H9 (cell line): ENCODE measurements at regions not wholly inside any gene's neighbourhood (a gene's known extent, or its start where the extent isn't known, plus 50 kb on each side); places are given as distances from the start of the nearest gene placed in this dataset.

ENCODE experiments used
- DNase-seq: peaks from one replicate; pipeline ENCODE4 v3.0.0-alpha.2; 2017
- H2AFZ ChIP-seq: one replicate; pipeline ENCODE4 v1.6.1; 2013; ENCODE audit warnings: mild to moderate bottlenecking, low read length, control low read depth, moderate library complexity
- H2AK5ac ChIP-seq: 2 replicates; pipeline ENCODE4 v1.6.1; 2013; ENCODE audit warnings: low read length, control low read depth, mixed read lengths; ENCODE audit not compliant: insufficient read length
- H2BK120ac ChIP-seq: one replicate; pipeline ENCODE4 v1.6.1; 2013; ENCODE audit warnings: low read depth, mild to moderate bottlenecking, low read length, control low read depth, inconsistent platforms; ENCODE audit not compliant: poor library complexity, severe bottlenecking
- H2BK12ac ChIP-seq: 2 replicates; pipeline ENCODE4 v1.6.1; 2013; ENCODE audit warnings: low read length, control low read depth, mixed read lengths, low read depth; ENCODE audit not compliant: insufficient read length
- H2BK15ac ChIP-seq: 2 replicates; pipeline ENCODE4 v1.6.1; 2013; ENCODE audit warnings: low read depth, low read length, control low read depth
- H2BK20ac ChIP-seq: one replicate; pipeline ENCODE4 v1.6.1; 2013; ENCODE audit warnings: low read depth, mild to moderate bottlenecking, low read length, control low read depth, inconsistent platforms; ENCODE audit not compliant: poor library complexity, severe bottlenecking
- H2BK5ac ChIP-seq: 2 replicates; pipeline ENCODE4 v1.6.1; 2013; ENCODE audit warnings: low read length, control low read depth, mixed read lengths; ENCODE audit not compliant: insufficient read length
- H3K14ac ChIP-seq: 2 replicates; pipeline ENCODE4 v1.6.1; 2013; ENCODE audit warnings: low read length, control low read depth; ENCODE audit not compliant: insufficient read depth
- H3K18ac ChIP-seq: 2 replicates; pipeline ENCODE4 v1.6.1; 2013; ENCODE audit warnings: low read depth, mild to moderate bottlenecking, mixed read lengths, low read length, control low read depth; ENCODE audit not compliant: insufficient read length
- H3K23ac ChIP-seq: 2 replicates; pipeline ENCODE4 v1.6.1; 2013; ENCODE audit warnings: low read length, control low read depth, mixed read lengths, low read depth; ENCODE audit not compliant: insufficient read length
- H3K23me2 ChIP-seq: 2 replicates; pipeline ENCODE4 v1.6.1; 2013; ENCODE audit warnings: low read depth, mild to moderate bottlenecking, mixed read lengths, low read length, control low read depth; ENCODE audit not compliant: insufficient read length, poor library complexity, severe bottlenecking
- H3K27ac ChIP-seq: 2 replicates; pipeline ENCODE4 v1.5.1; 2013; ENCODE audit warnings: low read length, control low read depth, mixed read lengths, low read depth; ENCODE audit not compliant: insufficient read length
- H3K27me3 ChIP-seq: 2 replicates; pipeline ENCODE4 v1.6.1; 2013; ENCODE audit warnings: low read length, control low read depth, inconsistent platforms; ENCODE audit not compliant: insufficient read depth
- H3K4ac ChIP-seq: 2 replicates; pipeline ENCODE4 v1.6.1; 2013; ENCODE audit warnings: low read depth, mild to moderate bottlenecking, control low read depth, inconsistent platforms, low read length, moderate library complexity
- H3K4me1 ChIP-seq: 2 replicates; pipeline ENCODE4 v1.6.1; 2013; ENCODE audit warnings: low read length, control low read depth, inconsistent platforms; ENCODE audit not compliant: insufficient read depth
- H3K4me2 ChIP-seq: 2 replicates; pipeline ENCODE4 v1.6.1; 2013; ENCODE audit warnings: low read length, control low read depth, mixed read lengths; ENCODE audit not compliant: insufficient read length, insufficient read depth
- H3K56ac ChIP-seq: 2 replicates; pipeline ENCODE4 v1.6.1; 2013; ENCODE audit warnings: low read depth, mild to moderate bottlenecking, mixed read lengths, low read length, control low read depth; ENCODE audit not compliant: insufficient read length
- H3K79me1 ChIP-seq: 2 replicates; pipeline ENCODE4 v1.6.1; 2013; ENCODE audit warnings: low read depth, mild to moderate bottlenecking, moderate library complexity, low read length, control low read depth, inconsistent platforms; ENCODE audit not compliant: insufficient read depth, poor library complexity, severe bottlenecking
- H3K79me2 ChIP-seq: 2 replicates; pipeline ENCODE4 v1.6.1; 2013; ENCODE audit warnings: low read length, control low read depth, inconsistent platforms; ENCODE audit not compliant: insufficient read depth
- H3K9ac ChIP-seq: 2 replicates; pipeline ENCODE4 v1.6.1; 2013; ENCODE audit warnings: low read length, control low read depth, mixed read lengths; ENCODE audit not compliant: insufficient read length; ENCODE audit errors: extremely low read depth
- H3K9me3 ChIP-seq: one replicate; pipeline ENCODE4 v1.6.1; 2013; ENCODE audit warnings: low read depth, low read length, inconsistent platforms; ENCODE audit not compliant: control insufficient read depth
- H3T11ph ChIP-seq: one replicate; pipeline ENCODE4 v1.6.1; 2013; ENCODE audit warnings: mild to moderate bottlenecking, low read length, control low read depth, inconsistent platforms
- H4K20me1 ChIP-seq: one replicate; pipeline ENCODE4 v1.6.1; 2013; ENCODE audit not compliant: control insufficient read depth, insufficient read length, insufficient read depth
- H4K5ac ChIP-seq: 2 replicates; pipeline ENCODE4 v1.6.1; 2013; ENCODE audit warnings: low read depth, mild to moderate bottlenecking, mixed read lengths, low read length, control low read depth; ENCODE audit not compliant: insufficient read length
- H4K8ac ChIP-seq: replicated peaks from 2 replicates; pipeline ENCODE4 v1.6.1; 2013; ENCODE audit warnings: low read length, control low read depth, mixed read lengths, low read depth; ENCODE audit not compliant: insufficient read length
- H4K91ac ChIP-seq: 2 replicates; pipeline ENCODE4 v1.6.1; 2013; ENCODE audit warnings: low read depth, mild to moderate bottlenecking, moderate library complexity, mixed read lengths, low read length, control low read depth; ENCODE audit not compliant: insufficient read length
- H3K27ac Mint-ChIP-seq, 3 experiments: 2 replicates in 2 of 3; 3 replicates in 1 of 3; pipeline ENCODE4 v1.8.0; 2020 to 2021; ENCODE audit warnings: mixed read lengths in 3 of 3, mild to moderate bottlenecking in 1 of 3, moderate library complexity in 1 of 3
- H3K27me3 Mint-ChIP-seq: 2 replicates; pipeline ENCODE4 v1.8.0; 2021; ENCODE audit warnings: low read depth, mild to moderate bottlenecking, moderate library complexity, mixed read lengths
- H3K36me3 Mint-ChIP-seq, 3 experiments: 2 replicates in 2 of 3; 3 replicates in 1 of 3; pipeline ENCODE4 v1.8.0; 2020 to 2021; ENCODE audit warnings: low read depth in 3 of 3, mixed read lengths in 3 of 3; ENCODE audit not compliant: insufficient read depth in 1 of 3
- H3K4me1 Mint-ChIP-seq, 2 experiments: 2 replicates each; pipeline ENCODE4 v1.8.0; 2020; ENCODE audit warnings: mixed read lengths in 2 of 2
- H3K4me3 Mint-ChIP-seq, 2 experiments: 2 replicates in 1 of 2; 3 replicates in 1 of 2; pipeline ENCODE4 v1.8.0; 2020 to 2021; ENCODE audit warnings: mild to moderate bottlenecking in 2 of 2, mixed read lengths in 2 of 2, moderate library complexity in 1 of 2
- H3K9me3 Mint-ChIP-seq, 2 experiments: 2 replicates in 1 of 2; 3 replicates in 1 of 2; pipeline ENCODE4 v1.8.0; 2020; ENCODE audit warnings: mild to moderate bottlenecking in 2 of 2, mixed read lengths in 2 of 2, moderate library complexity in 1 of 2
- CTCF ChIP-seq: fragments of 200-600 bp; sonication (generic); conservative IDR thresholded peaks from 3 replicates; pipeline ENCODE4 v1.8.0; 2021; ENCODE audit warnings: antibody characterized with exemption, mild to moderate bottlenecking
- WGBS: extraction: QIAGEN DNeasy Blood & Tissue Kit; methylation state at CpG from one replicate; pipeline ENCODE4 v1.1.7; 2013; ENCODE audit warnings: missing lambda C conversion rate, low lambda C conversion rate, mixed read lengths; ENCODE audit not compliant: insufficient read length; ENCODE audit errors: extremely low coverage; 5-methylcytosine and 5-hydroxymethylcytosine counted together

- Histone ChIP-seq H3K9me3 (peaks cover 11% of the 10 kb centered on the region), H3K23me2 (no peaks in the 10 kb centered on the region), H2AK5ac (no peak overlapping the region), H3K14ac (no peak overlapping the region), H3K4ac (no peak overlapping the region), H3K27ac (no peak overlapping the region), H3K79me1 (no peaks in the 10 kb centered on the region), H4K20me1 (no peaks in the 10 kb centered on the region), H3K23ac (no peak overlapping the region), H3K18ac (no peak overlapping the region), H2AFZ (no peak overlapping the region), H3K4me1 (peaks cover 8% of the 10 kb centered on the region; the same call in 1 of the 2 replicates), H3K56ac (no peak overlapping the region), H4K5ac (no peak overlapping the region), H3K27me3 (no peaks in the 10 kb centered on the region), H2BK5ac (no peak overlapping the region), H3T11ph (no peak overlapping the region), H3K4me2 (peak overlapping the region; percentile 3), H4K91ac (no peak overlapping the region), H2BK12ac (no peak overlapping the region), H4K8ac (no peak overlapping the region), H3K9ac (no peak overlapping the region), H2BK20ac (no peak overlapping the region), H3K79me2 (no peaks in the 10 kb centered on the region), H2BK120ac (no peak overlapping the region), H2BK15ac (no peak overlapping the region)
- H3K27ac Mint-ChIP-seq = peak overlapping the region in 2 of 3 experiments; percentile 41 to 97; a peak in 4 of 7 replicates
- peaks cover 8 to 18% (median 10%) of the 10 kb centered on the region in 3 experiments; a peak in 6 of 7 replicates for H3K36me3 Mint-ChIP-seq
- peaks cover 15 to 17% of the 10 kb centered on the region in 2 experiments for H3K9me3 Mint-ChIP-seq
- no peak for TF ChIP-seq CTCF
- peaks cover 14 to 18% of the 10 kb centered on the region in 2 experiments for H3K4me1 Mint-ChIP-seq
- DNase-seq = no peak
- H3K27me3 Mint-ChIP-seq = peaks cover 47% of the 10 kb centered on the region
- no peak overlapping the region; a peak in 1 of 5 replicates for H3K4me3 Mint-ChIP-seq
- no CpG with 5 or more reads among the region's 2 CpGs for WGBS
Observed at GRCh38 chr2:217289907-217290280, 430.0 kb upstream of the TNP1 start.
